ENCODE measurements at regions not wholly inside any gene's neighbourhood (a gene's known extent, or its start where the extent isn't known, plus 50 kb on each side); places are given as distances from the start of the nearest gene placed in this dataset.
A peak's percentile ranks its signal among the peaks of the same experiment; 100 is the strongest.

GRCh38 chr17:77090476-77090875 lies 50.3 kb upstream of the SEC14L1 start:
- Histone ChIP-seq H3K36me3 (peaks cover 59% of the 10 kb centered on the region), H3K9ac (peak overlapping the region; percentile 99; the same call in 1 of the 2 replicates), H3K4me2 (peak overlapping the region; percentile 91), H3K27me3 (no peaks in the 10 kb centered on the region), H4K20me1 (peaks cover 31% of the 10 kb centered on the region; the same call in 1 of the 2 replicates), H3K27ac (peak overlapping the region; percentile 99; the same call in 1 of the 2 replicates), H3K4me1 (peaks cover 77% of the 10 kb centered on the region), H3K4me3 (peak overlapping the region; percentile 90; the same call in 1 of the 2 replicates), H3K9me3 (no peaks in the 10 kb centered on the region)
- no peak for TF ChIP-seq Cebpa-rat (IDR thresholded peaks at IDR 0.05)
